Activated CD4-positive, alpha-beta T cell treated with anti-CD3 and anti-CD28 coated beads for 4 hours (primary cell): ENCODE measurements at regions not wholly inside any gene's neighbourhood (a gene's known extent, or its start where the extent isn't known, plus 50 kb on each side); places are given as distances from the start of the nearest gene placed in this dataset.

Source experiments
- DNase-seq, 2 donors: peaks; one replicate each; pipeline ENCODE4 v3.0.0-alpha.2; 2020

DNA sequence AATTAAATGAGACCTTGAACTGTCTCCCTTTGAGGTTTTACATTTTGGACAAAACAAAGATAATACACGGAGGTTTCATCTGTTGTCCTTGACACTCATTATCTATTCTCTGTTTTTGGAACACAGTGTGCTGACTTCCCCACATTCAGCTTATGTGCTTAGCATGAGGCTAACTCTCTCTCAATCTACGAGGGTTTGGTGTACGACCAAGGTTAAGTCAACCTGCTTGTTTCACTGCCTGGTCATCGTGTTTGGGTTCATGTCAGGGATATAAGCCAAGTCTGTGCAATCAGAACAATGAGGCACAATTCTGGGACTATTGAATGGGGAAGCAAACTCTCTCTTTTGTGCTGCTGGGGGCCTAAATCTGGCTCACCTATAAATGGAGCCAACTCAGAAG lies 328.5 kb upstream of the USP25 start:
- no peak for DNase-seq

DNA sequence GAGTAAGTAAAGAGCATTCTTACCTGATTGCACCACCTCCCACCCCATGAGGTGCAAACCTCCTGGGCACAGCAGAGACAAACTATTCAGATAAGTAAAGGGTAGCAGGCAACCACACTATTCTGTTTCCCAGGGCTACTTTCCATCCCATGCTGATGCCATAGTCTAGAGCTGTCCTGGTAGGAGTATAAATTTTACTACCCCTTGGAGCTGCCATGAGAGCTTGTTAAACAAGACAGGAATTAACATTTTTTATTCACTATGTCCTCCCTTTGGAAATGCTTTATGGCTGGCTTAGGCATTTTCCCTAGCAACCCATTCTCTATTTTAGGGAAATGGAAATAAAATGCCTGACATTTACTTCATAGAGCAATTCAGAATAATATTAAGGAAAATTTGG lies 324.6 kb upstream of the USP25 start:
- DNase-seq: no peak

DNA sequence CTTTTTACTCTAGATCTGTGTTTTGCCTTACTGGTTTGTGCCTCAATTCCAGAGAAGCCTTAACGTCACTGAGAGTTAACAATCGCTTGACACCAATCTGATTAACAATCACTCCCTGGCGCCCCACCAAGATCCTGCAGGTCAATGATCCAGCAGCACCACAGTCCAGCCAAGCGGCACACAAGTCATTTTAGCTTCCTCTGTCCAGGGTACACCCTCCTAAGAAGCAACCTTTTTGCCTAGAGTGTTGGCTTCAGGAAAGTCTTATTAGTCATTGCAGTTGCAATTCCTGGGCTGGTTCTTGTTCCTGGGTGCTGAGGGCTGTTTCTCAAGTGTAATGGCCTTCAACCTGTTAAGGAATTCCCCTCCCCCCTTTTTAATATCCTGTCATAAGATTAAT lies 323.0 kb upstream of the USP25 start:
- DNase-seq: no peak

DNA sequence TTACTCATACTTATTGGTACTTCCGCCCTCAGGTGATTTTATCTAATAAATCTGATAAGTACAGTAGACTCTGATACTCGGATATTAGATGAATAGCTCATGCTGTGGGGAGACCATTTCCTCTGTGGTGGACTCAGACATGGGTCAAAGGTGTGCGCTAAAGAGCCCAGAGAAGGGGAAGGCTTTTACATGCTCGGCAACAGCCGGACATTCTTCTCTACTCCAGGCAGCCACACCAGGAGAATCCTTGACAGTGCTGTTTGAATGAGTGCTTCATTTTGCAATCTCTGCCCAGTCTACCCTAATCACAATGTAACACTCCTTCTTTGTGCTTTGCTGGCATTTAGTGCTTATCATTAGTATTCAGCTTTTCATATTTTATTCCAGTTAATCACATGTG lies 322.2 kb upstream of the USP25 start:
- no peak for DNase-seq

DNA sequence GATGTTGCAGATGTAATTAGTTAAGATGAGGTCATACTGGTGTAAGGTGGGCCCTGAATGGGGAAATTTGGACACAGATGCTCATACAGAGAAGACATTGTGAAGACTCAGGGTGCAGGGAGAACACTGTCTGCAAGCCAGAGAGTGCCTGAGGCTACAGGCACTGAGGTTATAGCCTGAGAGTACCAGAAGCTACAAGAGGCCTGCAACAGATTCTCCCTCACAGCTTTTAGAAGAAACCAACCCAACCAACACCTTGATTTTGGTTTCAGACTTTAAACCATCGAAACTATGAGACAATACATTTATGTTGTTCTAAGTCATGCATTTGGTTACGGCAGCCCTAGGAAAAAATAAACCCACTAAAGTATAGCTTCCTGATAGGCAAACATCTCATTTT lies 321.7 kb upstream of the USP25 start:
- DNase-seq: no peak

DNA sequence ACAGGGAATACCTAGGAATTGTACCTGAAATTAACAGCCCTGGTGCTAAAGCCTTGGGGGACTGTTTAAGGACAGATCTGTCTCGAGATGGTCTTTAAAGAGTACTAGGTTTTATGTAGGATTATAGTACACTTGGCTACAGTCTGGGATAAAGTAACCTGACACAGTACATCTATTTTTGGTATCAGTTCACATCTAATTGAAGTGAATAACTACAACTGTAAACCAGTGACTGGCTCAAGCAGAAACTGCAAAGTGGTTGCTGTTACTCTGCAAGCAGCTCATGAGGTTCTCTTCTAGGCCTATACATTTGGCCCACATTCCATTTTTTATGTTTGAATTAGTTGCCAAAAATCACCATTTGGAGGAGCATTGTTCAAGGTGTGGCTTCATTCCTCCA lies 320.8 kb upstream of the USP25 start:
- DNase-seq: no peak

DNA sequence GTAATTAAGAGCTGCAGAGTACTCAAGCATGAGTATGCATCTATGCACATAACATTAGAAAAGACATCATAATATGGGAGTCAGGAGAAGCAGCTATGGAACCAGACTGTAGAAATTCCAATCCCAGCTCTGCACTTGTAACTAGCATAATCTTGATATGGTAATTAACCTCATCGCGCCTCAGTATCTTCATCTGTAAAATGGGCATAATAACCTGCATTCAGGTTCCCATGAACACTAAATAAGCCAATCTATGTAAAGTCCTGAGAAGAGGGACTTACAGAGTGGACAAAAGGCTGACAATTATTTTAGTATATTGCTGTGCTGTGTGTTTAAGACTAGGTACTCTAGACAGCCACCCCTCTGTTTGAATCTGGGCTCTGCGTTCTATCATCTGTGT lies 318.9 kb upstream of the USP25 start:
- DNase-seq: no peak

DNA sequence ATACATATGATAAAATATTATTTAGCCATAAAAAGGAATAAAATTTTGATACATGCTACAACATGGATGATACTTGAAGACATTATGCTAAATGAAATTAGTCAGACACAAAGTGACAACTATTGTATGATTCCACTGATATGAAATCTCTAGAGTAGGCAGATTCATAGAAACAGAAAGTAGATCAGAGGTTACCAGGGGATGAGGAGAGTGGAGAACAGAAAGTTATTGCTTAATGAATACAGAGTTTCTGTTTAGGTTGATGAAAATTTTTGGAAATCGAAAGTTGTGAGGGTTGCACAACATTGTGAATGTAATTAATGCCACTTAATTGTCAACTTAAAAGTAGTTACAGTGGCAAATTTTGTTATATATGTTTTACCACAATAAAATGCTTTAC lies 315.7 kb upstream of the USP25 start:
- DNase-seq: no peak

DNA sequence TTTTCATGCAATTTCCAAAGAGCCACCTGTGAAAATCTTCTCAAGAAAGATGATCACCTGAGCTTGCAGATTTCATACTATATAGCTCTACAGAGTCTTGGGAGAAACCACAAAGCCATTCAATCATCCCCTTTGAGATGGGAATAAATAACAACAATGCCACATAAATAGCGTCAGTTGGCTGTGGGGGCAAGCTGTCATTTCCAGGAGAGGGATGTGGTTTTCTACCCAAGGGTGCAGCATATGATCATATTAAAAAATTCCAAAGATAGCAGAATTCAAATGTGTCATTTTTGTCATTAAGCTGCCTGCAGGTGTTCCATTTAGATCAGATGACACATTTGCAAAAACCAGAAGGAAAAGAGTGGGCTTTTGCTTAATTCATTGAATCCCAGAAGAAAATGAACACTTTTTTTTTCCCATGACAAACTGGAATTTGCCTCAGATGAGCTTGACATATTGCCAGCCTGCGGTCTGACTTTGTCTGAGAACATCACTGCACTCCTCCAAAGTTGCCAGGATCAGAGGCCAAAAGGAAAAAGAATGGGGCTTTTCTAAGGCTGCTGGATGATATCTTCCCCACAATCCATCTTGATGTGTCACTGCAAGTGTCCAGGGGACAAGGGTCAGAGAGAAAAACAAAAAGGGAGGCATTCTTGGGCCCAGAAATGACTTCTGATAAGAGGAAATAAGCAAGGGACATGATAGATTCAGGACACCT lies 314.1 kb upstream of the USP25 start:
- DNase-seq: no peak

DNA sequence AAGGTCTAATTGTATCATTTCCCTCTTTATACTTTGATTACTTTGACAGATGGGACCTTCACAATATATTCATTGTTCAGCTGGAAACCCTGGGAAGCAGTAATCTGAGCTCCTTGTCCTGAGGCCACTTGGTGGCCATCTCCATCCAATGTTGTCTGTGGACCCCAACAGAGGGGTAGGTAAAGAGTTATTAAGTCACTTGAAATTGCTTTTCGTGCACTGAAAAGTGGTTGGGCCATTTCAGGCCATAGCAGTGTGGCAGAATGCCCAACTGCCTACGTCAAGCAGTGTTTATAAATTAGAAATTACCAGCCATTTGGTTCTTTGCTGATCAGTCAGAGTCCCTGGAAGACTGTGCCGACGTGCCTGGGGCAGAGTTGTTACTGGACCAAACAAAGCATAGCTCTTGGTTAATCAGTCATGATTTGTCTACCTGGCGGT lies 308.3 kb upstream of the USP25 start:
- no peak for DNase-seq

DNA sequence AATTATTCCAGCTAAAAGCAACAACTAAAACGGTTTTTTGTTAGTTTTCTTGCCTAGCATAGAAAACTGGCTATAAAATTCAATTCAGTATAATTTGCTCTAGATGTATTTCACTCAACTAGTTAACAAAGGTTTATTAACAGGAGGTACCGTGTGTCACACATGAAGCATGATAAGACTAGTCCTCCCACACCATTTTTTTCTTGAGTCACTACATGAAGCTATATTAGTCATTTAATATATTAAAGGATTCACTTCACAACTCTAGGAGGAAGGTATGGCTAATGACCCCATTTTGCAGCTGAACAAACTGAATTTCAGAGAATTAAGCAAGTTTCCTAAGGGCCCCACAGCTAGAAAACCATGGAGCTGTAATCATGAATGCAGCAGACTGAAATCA lies 307.8 kb upstream of the USP25 start:
- no peak for DNase-seq

DNA sequence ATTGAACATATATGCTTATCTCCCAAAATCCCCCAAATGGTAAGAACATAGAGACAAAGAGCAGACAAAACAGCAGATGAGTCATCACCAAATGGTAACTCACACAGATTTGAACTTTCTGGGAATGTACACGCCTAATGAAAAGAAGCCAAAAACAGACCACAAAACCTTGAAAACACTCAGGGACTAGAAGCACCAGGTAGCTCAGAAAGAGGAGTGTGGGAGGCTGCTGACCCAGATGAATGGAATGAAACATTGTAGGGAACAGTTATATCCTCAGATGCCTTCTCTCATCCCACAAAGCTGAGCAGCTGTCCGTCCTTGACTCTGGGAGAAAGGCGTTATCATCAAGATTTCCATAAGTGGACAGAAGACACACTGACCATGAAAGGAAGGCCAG lies 307.0 kb upstream of the USP25 start:
- no peak for DNase-seq

DNA sequence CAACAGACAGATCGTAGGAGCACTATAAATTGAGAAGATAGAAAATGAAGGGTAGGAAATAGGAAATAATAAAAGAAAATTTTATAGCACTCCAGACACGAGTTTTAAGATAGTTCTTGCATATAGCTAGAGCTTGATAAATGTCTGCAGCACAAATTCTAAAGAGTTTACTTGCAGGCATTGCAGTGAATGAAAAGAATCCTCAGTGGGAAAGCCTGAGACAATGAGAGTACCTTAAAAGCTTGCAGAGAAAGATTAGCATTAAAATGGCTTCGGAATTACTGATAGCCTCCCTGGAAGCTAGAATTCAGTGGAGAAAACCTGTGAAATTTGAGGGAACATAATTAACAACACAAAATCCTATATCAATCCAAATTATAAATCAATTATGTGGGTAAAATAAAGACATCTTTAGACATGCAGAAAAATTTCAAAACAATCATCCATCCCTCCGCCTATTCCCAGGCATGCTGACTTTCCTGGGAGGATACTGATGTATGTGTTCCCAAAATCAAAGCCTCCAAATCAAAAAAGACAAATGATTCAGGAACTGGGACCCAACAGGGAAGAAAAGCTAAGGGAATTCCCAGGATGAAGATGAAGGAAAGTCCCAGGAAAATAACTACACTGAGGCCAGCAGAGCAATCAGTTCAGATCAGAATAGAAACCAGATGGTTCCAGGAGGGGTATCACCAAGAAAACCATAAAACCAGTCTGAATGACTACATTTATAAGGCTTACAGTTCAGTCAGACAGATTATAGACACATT lies 305.9 kb upstream of the USP25 start:
- no peak for DNase-seq

DNA sequence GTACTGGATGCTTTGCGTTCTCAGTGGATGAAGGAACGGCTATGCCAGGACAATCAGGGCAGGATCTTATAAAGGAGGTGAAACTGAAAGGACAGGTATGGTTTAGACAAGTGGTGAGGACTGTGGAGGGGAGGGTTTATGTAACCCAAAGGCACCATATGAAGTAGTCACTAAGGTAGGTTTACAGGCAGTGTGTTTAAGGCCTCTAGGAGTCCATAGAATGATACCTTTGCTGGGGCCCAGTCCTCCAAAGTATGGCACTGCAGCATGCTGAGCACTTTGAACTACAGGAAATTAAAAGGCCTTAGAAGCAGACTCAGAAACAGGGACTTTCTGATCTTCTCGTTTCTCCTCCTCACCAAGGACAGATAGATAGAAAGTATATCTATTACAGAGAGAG lies 304.7 kb upstream of the USP25 start:
- no peak for DNase-seq

DNA sequence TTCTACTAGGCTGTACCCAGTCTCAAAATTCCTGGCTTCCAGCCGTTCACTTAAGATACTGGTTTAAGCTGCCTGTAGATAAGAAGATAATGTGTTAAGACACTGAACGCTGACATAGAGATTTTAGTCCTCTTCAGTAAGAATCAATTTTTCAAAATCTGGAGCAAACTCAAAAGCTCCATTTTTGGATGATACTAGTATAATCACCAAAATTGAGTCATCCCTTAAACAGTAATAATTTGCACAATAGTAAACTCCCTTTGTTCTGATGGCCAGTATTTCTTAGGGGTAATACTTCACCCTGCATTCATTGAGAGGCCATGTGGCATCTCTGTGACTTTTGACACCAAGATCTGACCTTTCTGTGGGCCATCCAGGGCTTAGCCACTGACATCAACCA lies 299.8 kb upstream of the USP25 start:
- no peak for DNase-seq

DNA sequence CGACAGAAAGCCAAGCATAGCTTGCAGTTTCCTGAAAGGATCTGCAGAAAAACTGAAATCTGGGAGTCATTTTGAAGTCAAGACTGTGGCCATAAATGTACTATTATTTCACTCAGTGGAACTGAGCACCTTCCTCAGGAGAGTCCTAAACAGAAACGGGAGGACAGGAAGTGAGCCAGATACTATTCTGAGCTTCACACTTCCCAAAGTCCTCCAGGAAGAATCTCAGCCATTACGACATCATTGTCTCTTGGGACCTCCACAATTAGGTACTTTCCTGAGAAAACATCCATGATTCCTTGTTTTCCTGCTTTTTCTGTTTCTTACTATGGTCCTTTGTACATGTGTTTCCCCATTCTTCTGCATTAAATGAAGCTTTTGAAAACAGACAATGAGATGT lies 299.2 kb upstream of the USP25 start:
- DNase-seq: no peak

DNA sequence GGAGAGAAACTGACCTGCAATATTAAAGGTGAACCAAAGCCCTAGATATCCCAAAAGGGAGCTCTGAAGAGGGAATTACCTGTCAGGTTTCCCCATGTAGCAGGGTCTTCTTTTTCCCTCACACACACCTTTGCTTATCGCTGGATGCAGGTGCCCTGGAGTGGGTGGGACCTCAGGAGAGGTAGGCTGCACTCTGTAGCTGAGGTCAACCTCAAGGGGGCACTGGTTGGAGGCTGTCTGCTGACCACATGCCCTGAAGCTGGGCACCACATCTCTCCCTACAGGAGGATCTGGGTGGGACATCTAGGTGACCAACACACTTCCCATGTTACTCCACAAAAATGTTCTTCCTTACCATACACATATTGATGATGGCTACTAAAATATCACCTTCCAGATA lies 298.7 kb upstream of the USP25 start:
- DNase-seq: no peak

DNA sequence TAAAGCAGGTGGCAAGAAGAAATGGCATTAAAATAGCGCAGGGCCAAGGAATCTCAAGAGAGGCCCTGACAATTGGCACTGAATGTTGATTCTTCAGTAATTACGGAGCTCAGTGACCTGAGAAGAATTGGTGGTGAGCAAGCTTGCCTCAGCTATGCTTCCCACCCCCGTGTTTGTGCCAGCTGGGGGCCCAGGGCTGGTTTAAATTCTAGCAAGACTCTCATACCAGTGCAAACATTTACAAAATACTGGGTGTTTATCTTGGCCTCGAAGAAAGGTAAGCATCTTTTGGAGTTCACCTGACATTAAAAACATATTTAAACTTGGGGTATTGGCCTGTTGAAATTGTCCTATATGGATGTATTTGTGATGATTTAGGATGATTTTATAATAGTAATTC lies 296.7 kb upstream of the USP25 start:
- DNase-seq: no peak

DNA sequence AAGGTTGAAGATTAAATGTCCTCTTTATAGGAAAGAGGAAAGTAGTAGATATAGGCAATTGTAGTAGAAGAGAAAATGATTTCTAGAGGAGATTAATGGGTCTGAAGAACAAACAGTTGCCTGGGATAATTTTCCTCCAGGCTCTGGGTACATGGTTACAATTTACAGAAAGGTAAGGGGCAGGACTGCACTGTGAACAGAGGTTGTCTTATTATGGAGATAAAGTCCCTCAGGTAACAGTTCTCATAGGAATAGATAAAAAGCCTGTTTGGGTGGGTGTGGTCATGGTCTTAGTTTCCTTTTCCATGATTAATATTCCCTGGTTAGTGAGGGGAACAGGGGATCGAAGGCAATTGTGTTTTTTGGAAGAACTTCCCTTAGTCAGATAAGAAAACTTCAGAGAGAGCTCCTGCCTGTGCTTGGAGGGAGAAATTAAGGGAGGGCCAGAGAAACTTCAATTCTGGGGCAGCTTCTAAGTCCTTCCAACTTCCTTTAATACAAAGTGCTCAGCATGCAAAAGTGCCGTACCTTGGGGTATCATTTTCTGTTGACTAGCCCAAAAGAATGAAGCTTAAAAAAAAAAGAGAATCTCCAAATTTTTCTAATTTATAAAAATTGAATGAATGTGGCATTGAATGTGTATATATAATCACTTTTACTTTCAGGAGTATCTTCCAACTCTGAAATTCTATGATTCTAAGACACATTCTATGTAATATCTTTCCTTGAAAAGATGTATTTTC lies 295.4 kb upstream of the USP25 start:
- no peak for DNase-seq

DNA sequence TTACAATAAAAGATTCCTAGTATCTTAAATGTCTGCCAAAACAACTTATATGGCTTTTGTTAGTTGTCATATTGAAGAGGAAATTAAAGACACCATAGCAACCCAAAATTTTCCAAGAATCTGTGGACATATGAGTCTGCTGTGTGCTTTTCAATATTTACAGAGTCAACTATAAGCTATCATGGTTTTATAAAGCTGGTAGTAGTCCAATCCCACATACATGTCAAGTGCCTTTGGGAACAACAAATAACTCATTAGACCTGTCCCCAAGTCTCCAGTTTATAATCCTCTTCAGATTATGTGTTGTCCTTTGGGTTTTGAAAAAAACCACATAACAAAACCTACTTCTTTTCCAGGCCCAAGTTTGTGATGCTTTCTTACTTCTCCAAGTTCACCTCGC lies 293.8 kb upstream of the USP25 start:
- no peak for DNase-seq

DNA sequence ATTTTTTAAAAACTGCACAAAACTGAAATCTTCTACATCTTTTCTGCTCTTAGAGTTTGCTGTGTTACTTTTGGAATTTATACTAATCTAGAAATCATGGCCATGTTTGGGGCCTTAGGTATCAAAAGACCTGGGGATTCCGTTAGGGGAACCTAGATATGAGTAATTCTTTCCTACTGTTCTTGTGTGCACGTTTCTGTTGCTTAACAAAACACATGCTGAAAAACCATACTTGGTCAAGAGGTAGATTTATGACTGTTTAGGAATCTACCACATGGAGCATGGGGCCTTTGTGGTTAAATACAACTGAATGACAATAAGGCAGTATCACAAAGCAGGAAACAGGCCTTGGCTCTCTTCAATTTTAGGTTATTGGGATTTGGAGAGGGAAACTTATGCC lies 291.9 kb upstream of the USP25 start:
- DNase-seq: no peak

DNA sequence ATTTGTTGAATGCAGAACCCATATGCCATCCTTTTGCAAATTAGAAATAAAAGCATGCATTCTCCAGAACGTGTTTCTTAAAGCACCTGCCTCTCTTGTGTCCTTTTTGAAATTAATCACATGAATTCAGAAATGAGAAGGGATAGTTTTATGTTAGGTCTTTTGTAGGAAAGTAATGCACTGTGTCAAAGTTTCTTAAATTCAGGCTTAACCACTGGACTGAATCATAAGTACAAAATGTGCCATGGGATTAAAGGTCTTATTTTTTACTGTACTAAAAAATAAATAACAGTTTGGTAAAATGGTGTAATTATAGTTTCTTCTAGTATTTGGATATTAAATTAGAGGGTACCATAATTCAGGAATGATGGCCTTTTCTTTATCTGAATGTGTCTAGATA lies 290.1 kb upstream of the USP25 start:
- DNase-seq: no peak

DNA sequence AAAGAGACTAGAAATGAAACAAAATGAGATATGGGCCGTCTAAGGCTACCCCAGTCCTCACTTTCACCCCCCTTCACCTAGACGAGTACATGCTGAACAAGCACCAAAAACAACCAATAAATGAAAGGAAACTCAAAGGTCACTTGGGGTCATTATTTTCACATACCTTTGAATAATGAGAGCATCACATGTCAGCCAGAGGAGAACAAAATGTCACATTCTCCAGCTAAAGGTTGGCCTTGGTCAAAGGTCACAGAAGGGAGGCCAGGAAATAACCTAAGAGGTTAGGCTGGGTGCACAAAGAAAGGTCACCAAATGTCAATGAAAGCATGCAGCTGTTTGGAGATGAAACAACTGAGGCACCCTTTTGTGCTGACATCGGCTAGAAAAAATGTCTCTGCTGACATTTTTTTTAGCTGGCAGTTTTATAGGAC lies 288.7 kb upstream of the USP25 start:
- no peak for DNase-seq

DNA sequence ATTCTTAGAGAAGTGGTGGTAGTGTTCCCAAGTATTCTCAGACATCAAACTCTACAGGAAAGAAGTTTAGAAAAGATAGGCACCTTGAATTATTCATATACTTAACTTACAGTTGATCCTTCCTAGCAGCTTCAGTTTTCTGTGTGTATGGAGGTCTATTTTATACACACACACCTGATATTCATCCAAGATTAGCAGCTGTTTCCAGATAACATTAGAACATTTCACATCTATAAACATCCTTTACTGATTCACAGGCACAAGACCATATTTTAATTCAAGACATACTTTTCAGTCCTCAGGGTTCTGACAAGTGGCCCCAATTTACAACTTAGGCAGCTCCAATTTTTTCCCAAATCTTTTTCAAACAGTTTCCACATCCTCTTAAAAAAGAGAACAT lies 287.8 kb upstream of the USP25 start:
- DNase-seq: no peak
